ENCODE measurements at regions not wholly inside any gene's neighbourhood (a gene's known extent, or its start where the extent isn't known, plus 50 kb on each side); places are given as distances from the start of the nearest gene placed in this dataset.
A peak's percentile ranks its signal among the peaks of the same experiment; 100 is the strongest.

GRCh38 chr1:221477252-221477651 lies 264.6 kb downstream of the DUSP10 start:
- no peak overlapping the region for H4K8ac ChIP-seq (ENCODE audit: low read depth, low read length)
- H3K27ac ChIP-seq (replicated peaks; ENCODE audit: low read length): no peak overlapping the region
- no peak overlapping the region for H2AK5ac ChIP-seq (ENCODE audit: low read depth, low read length)
- H4K91ac ChIP-seq (ENCODE audit: low read depth, low read length, poor library complexity): no peak overlapping the region
- no peaks in the 10 kb centered on the region for H3K27me3 ChIP-seq (ENCODE audit: control insufficient read depth in 3 of 3, insufficient read depth in 3 of 3, low read depth in 1 of 3, low read length in 3 of 3)
- WGBS, 2 donors (ENCODE audit: extremely low coverage in 2 of 2, insufficient read length in 2 of 2, insufficient replicate concordance in 1 of 2): no CpG with 5 or more reads among the region's 3 CpGs
- no peak overlapping the region for H2BK5ac ChIP-seq (ENCODE audit: low read length)
- H3K18ac ChIP-seq (ENCODE audit: low read length): no peak overlapping the region
- H3K9ac ChIP-seq (ENCODE audit: low read depth, low read length, poor library complexity): no peak overlapping the region
- no peaks in the 10 kb centered on the region for H3K36me3 ChIP-seq (replicated peaks in 1 of 2; ENCODE audit: control insufficient read depth in 2 of 2, insufficient read depth in 2 of 2, low read length in 2 of 2)
- no peaks in the 10 kb centered on the region for H3K9me3 ChIP-seq (replicated peaks in 1 of 2; ENCODE audit: control insufficient read depth in 2 of 2, insufficient read depth in 1 of 2, low read depth in 1 of 2, low read length in 2 of 2)
- H3K23ac ChIP-seq (ENCODE audit: low read depth, low read length, poor library complexity): no peak overlapping the region
- no peak overlapping the region for H2AFZ ChIP-seq (ENCODE audit: low read length)
- no peak overlapping the region for H3K4ac ChIP-seq (ENCODE audit: low read length)
- H3K4me2 ChIP-seq (ENCODE audit: insufficient read depth, low read length, poor library complexity, severe bottlenecking): no peak overlapping the region
- DNase-seq (ENCODE audit: low spot score): no peak
- no peaks in the 10 kb centered on the region for H3K4me1 ChIP-seq (ENCODE audit: control insufficient read depth in 2 of 2, insufficient read depth in 1 of 2, low read depth in 1 of 2, low read length in 2 of 2)
- no peak overlapping the region for H3K4me3 ChIP-seq (ENCODE audit: low read length in 2 of 2)
- no peaks in the 10 kb centered on the region for H3K79me1 ChIP-seq (ENCODE audit: low read depth, low read length)
- H2BK120ac ChIP-seq (ENCODE audit: low read depth, low read length): no peak overlapping the region
- no peak overlapping the region for H2BK12ac ChIP-seq (ENCODE audit: low read length)
- no peak overlapping the region for H3K14ac ChIP-seq (ENCODE audit: low read length)
- no peak overlapping the region for H2BK15ac ChIP-seq (ENCODE audit: low read length)

- H2BK120ac ChIP-seq (ENCODE audit: low read depth, low read length): no peak overlapping the region
- H2AFZ ChIP-seq (ENCODE audit: low read length): no peak overlapping the region
- no peak overlapping the region for H4K8ac ChIP-seq (ENCODE audit: low read depth, low read length)
- H3K4ac ChIP-seq (ENCODE audit: low read length): no peak overlapping the region
- no peak overlapping the region for H2BK12ac ChIP-seq (ENCODE audit: low read length)
- H3K23ac ChIP-seq (ENCODE audit: low read depth, low read length, poor library complexity): no peak overlapping the region
- WGBS, 2 donors (ENCODE audit: extremely low coverage in 2 of 2, insufficient read length in 2 of 2, insufficient replicate concordance in 1 of 2): no CpG with 5 or more reads among the region's 8 CpGs
- H3K9me3 ChIP-seq (replicated peaks in 1 of 2; ENCODE audit: control insufficient read depth in 2 of 2, insufficient read depth in 1 of 2, low read depth in 1 of 2, low read length in 2 of 2): no peaks in the 10 kb centered on the region
- no peak overlapping the region for H2BK5ac ChIP-seq (ENCODE audit: low read length)
- no peak overlapping the region for H3K4me3 ChIP-seq (ENCODE audit: low read length in 2 of 2)
- no peak overlapping the region for H3K9ac ChIP-seq (ENCODE audit: low read depth, low read length, poor library complexity)
- H3K4me2 ChIP-seq (ENCODE audit: insufficient read depth, low read length, poor library complexity, severe bottlenecking): no peak overlapping the region
- no peaks in the 10 kb centered on the region for H3K36me3 ChIP-seq (replicated peaks in 1 of 2; ENCODE audit: control insufficient read depth in 2 of 2, insufficient read depth in 2 of 2, low read length in 2 of 2)
- H3K27ac ChIP-seq (replicated peaks; ENCODE audit: low read length): no peak overlapping the region
- no peak overlapping the region for H3K18ac ChIP-seq (ENCODE audit: low read length)
- no peak overlapping the region for H2AK5ac ChIP-seq (ENCODE audit: low read depth, low read length)
- H3K14ac ChIP-seq (ENCODE audit: low read length): no peak overlapping the region
- H3K27me3 ChIP-seq (ENCODE audit: control insufficient read depth in 3 of 3, insufficient read depth in 3 of 3, low read depth in 1 of 3, low read length in 3 of 3): no peaks in the 10 kb centered on the region
- peak; percentile 20 for DNase-seq (ENCODE audit: low spot score)
- H2BK15ac ChIP-seq (ENCODE audit: low read length): no peak overlapping the region
- H3K79me1 ChIP-seq (ENCODE audit: low read depth, low read length): no peaks in the 10 kb centered on the region
- H4K91ac ChIP-seq (ENCODE audit: low read depth, low read length, poor library complexity): no peak overlapping the region
- H3K4me1 ChIP-seq (ENCODE audit: control insufficient read depth in 2 of 2, insufficient read depth in 1 of 2, low read depth in 1 of 2, low read length in 2 of 2): no peaks in the 10 kb centered on the region
Measured at GRCh38 chr1:221478050-221478949, 263.6 kb downstream of the DUSP10 start.

GRCh38 chr1:221487781-221488524 lies 253.9 kb downstream of the DUSP10 start:
- H3K4me2 ChIP-seq (ENCODE audit: insufficient read depth, low read length, poor library complexity, severe bottlenecking): no peak overlapping the region
- no peak overlapping the region for H3K23ac ChIP-seq (ENCODE audit: low read depth, low read length, poor library complexity)
- no CpG with 5 or more reads among the region's 8 CpGs for WGBS, 2 donors (ENCODE audit: extremely low coverage in 2 of 2, insufficient read length in 2 of 2, insufficient replicate concordance in 1 of 2)
- no peaks in the 10 kb centered on the region for H3K27me3 ChIP-seq (ENCODE audit: control insufficient read depth in 3 of 3, insufficient read depth in 3 of 3, low read depth in 1 of 3, low read length in 3 of 3)
- H3K4me3 ChIP-seq (ENCODE audit: low read length in 2 of 2): no peak overlapping the region
- no peak overlapping the region for H2AFZ ChIP-seq (ENCODE audit: low read length)
- no peak for DNase-seq (ENCODE audit: low spot score)
- no peak overlapping the region for H2BK15ac ChIP-seq (ENCODE audit: low read length)
- no peak overlapping the region for H4K8ac ChIP-seq (ENCODE audit: low read depth, low read length)
- no peak overlapping the region for H2BK12ac ChIP-seq (ENCODE audit: low read length)
- H3K18ac ChIP-seq (ENCODE audit: low read length): no peak overlapping the region
- H2AK5ac ChIP-seq (ENCODE audit: low read depth, low read length): no peak overlapping the region
- no peak overlapping the region for H3K9ac ChIP-seq (ENCODE audit: low read depth, low read length, poor library complexity)
- H2BK120ac ChIP-seq (ENCODE audit: low read depth, low read length): no peak overlapping the region
- no peak overlapping the region for H4K91ac ChIP-seq (ENCODE audit: low read depth, low read length, poor library complexity)
- no peak overlapping the region for H2BK5ac ChIP-seq (ENCODE audit: low read length)
- H3K79me1 ChIP-seq (ENCODE audit: low read depth, low read length): no peaks in the 10 kb centered on the region
- no peaks in the 10 kb centered on the region for H3K9me3 ChIP-seq (replicated peaks in 1 of 2; ENCODE audit: control insufficient read depth in 2 of 2, insufficient read depth in 1 of 2, low read depth in 1 of 2, low read length in 2 of 2)
- no peaks in the 10 kb centered on the region for H3K4me1 ChIP-seq (ENCODE audit: control insufficient read depth in 2 of 2, insufficient read depth in 1 of 2, low read depth in 1 of 2, low read length in 2 of 2)
- no peak overlapping the region for H3K27ac ChIP-seq (replicated peaks; ENCODE audit: low read length)
- H3K36me3 ChIP-seq (replicated peaks in 1 of 2; ENCODE audit: control insufficient read depth in 2 of 2, insufficient read depth in 2 of 2, low read length in 2 of 2): no peaks in the 10 kb centered on the region
- no peak overlapping the region for H3K4ac ChIP-seq (ENCODE audit: low read length)
- no peak overlapping the region for H3K14ac ChIP-seq (ENCODE audit: low read length)

- Histone ChIP-seq H3K79me1 (ENCODE audit: low read depth, low read length) (no peaks in the 10 kb centered on the region), H4K8ac (ENCODE audit: low read depth, low read length) (no peak overlapping the region), H3K9ac (ENCODE audit: low read depth, low read length, poor library complexity) (no peak overlapping the region), H2BK15ac (ENCODE audit: low read length) (no peak overlapping the region), H3K4me3 (ENCODE audit: low read length in 2 of 2) (no peak overlapping the region), H3K18ac (ENCODE audit: low read length) (no peak overlapping the region), H2BK12ac (ENCODE audit: low read length) (no peak overlapping the region), H3K14ac (ENCODE audit: low read length) (no peak overlapping the region), H2AK5ac (ENCODE audit: low read depth, low read length) (no peak overlapping the region), H3K27me3 (ENCODE audit: control insufficient read depth in 3 of 3, insufficient read depth in 3 of 3, low read depth in 1 of 3, low read length in 3 of 3) (no peaks in the 10 kb centered on the region), H3K4ac (ENCODE audit: low read length) (no peak overlapping the region), H3K23ac (ENCODE audit: low read depth, low read length, poor library complexity) (no peak overlapping the region), H4K91ac (ENCODE audit: low read depth, low read length, poor library complexity) (no peak overlapping the region), H3K4me2 (ENCODE audit: insufficient read depth, low read length, poor library complexity, severe bottlenecking) (no peak overlapping the region), H3K36me3 (replicated peaks in 1 of 2; ENCODE audit: control insufficient read depth in 2 of 2, insufficient read depth in 2 of 2, low read length in 2 of 2) (no peaks in the 10 kb centered on the region), H3K27ac (replicated peaks; ENCODE audit: low read length) (no peak overlapping the region), H2AFZ (ENCODE audit: low read length) (no peak overlapping the region), H2BK120ac (ENCODE audit: low read depth, low read length) (no peak overlapping the region), H3K4me1 (ENCODE audit: control insufficient read depth in 2 of 2, insufficient read depth in 1 of 2, low read depth in 1 of 2, low read length in 2 of 2) (no peaks in the 10 kb centered on the region), H2BK5ac (ENCODE audit: low read length) (no peak overlapping the region), H3K9me3 (replicated peaks in 1 of 2; ENCODE audit: control insufficient read depth in 2 of 2, insufficient read depth in 1 of 2, low read depth in 1 of 2, low read length in 2 of 2) (no peaks in the 10 kb centered on the region)
- WGBS, 2 donors (ENCODE audit: extremely low coverage in 2 of 2, insufficient read length in 2 of 2, insufficient replicate concordance in 1 of 2): no CpG with 5 or more reads among the region's 1 CpG
- no peak for DNase-seq (ENCODE audit: low spot score)
Measured at GRCh38 chr1:221488550-221488949, 253.3 kb downstream of the DUSP10 start.

Measured in neuronal stem cell (in vitro differentiated cells).